ENCODE measurements at regions not wholly inside any gene's neighbourhood (a gene's known extent, or its start where the extent isn't known, plus 50 kb on each side); places are given as distances from the start of the nearest gene placed in this dataset.

DNA sequence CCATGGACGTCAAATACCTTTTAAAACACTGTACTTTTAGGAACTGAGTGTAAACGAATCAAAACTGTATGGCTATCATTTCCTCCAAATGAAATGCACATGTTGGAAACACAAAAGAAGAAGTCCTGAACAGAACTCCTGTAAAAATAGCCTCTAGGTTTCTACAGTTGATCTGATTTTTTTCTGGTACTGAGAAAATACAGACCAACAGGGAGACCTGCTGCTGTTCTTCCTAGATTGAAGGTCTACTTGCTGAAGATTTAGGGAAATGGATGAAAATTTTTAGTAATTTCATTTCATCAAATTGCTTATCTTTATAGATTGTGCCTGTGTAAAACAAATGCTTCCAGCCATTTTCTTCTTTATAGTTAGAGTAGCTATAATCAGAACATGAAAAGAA is 520.4 kb downstream of the SLITRK6 start:
- no peak for DNase-seq

DNA sequence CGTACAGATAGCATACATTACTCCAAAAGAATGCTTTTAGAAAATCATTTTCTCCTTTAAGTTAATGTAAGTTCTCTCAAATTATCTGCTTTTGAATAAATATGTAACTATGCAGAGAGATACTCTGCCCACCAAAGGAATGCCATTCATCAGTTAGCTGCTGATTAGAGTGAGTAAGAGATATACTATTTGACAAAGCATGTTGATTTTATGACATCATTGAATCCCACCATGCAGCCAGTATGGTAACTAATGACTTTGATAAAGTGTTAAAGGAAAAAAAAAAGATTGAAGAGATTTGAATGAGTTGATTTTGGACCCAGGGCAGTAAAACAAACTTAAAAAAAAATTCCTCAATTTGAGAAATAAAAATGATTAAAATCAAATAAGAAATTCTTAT is 521.5 kb downstream of the SLITRK6 start:
- DNase-seq: no peak

DNA sequence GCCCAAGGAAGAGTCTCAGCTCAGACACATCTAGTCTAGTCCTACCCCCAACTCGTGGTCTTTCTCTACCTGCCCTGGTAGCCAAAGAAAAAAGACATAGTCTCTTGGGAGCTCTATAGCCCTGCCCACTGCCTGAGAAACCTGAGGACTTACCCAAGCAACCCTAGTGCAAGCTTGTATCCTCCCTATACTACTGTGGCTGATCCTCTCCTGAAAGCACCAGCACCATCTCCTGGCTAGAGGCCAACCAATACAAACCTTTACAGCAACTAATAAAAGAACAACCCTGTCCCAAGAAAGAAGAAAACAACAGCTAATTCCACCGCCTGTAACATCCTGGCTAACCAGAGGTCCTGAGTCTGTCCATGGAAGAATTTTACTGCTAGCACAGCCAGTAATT is 532.4 kb downstream of the SLITRK6 start:
- DNase-seq: no peak

DNA sequence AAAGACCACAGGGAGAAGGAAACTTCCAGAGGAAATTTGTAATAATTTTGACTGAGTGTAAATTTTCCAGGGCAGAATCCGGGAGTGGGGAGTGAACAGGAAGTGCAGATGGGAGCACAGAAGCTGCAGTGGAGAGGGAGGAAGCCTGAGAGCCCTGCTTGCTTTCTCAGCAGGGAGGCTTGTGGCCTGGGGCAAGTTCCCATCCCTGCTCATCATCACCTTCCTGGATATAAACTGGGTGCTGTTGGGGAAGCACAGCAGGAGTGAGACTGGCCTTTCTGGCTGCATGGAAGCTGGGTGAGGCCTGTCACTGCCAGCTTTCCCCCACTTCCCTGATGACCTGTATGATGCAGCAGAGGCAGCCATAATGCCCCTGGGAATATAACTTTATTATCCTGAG is 532.9 kb downstream of the SLITRK6 start:
- no peak for DNase-seq

DNA sequence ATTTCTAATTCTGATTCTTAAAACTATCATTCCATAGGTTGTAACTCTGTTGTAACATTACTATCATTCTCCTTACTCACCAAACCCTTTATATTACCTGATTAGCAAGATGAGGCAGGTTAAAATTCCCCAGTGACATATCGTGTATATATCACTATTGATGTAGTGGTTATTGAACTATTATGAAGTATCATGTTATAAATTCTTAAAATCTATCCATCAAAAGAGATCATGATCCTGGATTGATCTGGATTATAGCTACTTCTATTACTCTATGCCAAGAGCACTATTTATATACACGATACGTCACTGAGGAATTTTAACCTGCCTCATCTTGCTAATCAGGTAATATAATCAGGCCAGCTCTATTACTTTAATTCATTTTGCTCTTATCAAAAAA is 533.9 kb downstream of the SLITRK6 start:
- DNase-seq: no peak

DNA sequence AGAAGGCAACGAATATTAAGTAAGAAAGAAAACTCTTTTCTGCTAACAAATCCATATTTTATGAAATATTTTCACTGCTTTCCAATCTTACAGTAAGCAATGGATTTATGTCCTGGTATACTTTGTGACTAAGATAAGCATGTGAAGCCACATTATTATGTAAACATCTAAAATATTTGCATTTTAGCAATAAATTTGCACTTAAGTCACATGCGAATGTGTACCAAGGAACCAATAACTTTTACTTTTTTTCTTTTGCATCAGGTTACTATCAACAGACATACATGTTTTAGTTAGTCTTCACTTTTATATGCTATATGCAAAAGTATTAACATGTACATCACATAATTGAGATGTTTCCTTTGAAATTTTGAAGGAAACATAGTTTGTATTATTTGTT is 536.7 kb downstream of the SLITRK6 start:
- DNase-seq: no peak

DNA sequence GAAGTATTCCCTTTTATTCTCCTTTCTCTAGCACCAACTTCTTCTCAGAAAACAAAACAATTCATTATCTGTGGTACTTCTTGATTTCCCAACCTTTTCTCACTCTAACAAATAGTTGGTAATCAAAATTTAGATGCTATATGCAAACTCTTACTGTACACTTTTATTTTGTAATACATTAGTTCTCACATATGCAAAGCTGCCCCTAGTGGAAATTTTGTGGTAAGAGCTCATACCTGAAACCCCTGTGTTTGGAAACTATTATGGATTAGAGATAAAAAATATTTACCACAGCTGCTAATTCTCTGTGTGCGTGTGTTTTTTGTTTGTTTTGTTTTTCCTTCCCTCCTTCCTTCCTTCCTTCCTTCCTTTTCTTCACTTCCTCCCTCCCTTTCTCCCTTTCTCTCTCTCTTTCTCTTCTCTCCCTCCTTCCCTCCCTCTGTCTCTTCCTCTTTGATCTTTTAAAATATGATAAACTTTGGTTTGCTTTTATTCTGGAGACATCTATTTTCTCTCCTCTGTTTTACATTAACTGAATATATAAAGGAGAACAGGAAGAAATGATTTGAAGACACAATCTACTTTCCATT is 537.4 kb downstream of the SLITRK6 start:
- DNase-seq: no peak

DNA sequence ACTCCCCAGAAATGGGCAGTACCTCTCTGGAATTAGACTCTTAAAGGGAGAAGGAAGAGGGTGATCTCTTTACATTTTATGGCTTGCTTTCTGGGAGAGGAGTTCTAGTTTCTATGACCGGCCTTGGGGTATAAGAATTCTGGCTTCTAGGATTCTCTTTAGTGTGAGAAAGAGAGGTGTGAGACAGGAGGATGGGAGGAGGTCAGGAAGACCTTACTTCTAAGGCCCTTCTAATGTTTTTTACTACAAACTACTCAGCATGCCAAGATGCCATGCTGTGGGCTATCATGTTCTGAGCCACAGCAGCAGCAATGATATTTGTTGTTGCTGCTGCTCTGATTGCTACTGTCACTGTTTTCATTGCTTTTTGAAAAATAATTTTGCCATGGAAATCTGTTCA is 538.3 kb downstream of the SLITRK6 start:
- no peak for DNase-seq

DNA sequence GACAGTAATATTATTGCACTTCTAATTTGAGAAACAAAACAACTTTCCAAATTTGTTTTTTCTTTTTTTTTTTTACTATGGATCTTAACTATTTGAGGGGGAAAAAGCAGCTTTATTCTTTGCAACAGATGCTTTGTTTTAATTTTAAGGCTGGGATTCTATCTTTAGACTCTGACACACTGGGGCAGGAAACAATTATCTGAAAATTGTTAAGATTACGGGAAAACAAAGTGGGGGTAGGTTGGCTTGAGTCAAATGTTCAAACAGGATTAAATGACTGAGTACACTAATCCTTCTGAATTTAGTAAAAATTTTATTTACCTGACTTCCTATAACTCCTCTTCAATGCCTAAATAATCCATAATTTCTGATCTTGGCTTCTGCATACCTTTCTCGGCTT is 543.2 kb downstream of the SLITRK6 start:
- DNase-seq: no peak

DNA sequence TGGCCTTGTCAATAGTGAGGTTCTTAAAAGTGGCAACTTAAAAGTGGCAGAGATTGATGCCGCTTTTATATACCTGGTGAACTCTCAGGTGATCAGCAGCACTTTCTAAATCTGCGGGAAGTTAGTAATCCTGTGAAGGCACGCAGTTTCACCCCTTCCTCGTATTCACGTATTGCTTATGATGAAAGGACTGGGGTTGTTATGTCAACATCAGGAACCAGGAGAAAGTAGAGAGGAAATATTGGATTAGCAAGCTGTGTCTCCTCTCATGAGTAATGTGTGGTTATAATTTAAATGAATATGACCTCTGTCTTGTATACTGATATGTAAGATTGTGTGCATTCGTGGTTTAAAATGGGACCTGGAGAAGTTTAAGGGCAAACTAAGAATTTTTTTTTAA is 544.6 kb downstream of the SLITRK6 start:
- no peak for DNase-seq

DNA sequence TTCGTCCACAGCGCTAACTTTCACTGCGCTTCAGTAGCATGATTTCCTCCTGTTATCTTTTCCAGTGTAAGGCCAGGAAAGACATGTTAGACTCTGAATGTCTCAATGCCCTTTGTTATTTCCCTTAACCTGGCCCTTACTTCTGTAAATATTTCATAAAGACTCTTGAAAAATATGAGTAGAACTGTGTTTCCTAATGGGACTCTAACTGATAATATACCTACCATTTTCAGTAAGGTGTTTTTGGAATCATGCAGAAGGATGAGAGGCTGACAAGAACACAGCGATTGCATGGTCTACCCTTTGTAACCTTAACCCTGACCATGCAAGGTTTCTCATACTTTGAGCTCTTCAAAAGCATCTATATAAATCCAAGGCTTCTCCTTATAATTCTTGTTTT is 550.1 kb downstream of the SLITRK6 start:
- no peak for DNase-seq

DNA sequence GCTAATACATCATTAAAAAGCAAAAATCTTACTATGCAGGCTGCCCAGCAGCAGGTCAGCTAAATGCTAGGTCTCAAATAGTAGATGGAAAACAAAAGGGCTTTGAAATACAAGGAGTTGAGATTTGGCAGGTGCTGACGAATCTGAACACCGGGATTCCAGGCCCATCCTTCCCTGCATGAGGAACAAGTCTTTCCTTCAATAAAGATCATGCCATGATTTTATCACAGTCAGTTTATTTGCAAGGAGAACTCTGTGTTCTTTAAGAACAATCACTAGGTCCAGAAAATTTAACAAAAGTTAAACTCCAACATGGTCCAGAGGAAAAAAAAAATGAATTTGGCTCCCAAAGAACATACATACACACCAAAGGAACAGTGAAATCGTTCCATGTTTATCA is 551.4 kb downstream of the SLITRK6 start:
- no peak for DNase-seq

DNA sequence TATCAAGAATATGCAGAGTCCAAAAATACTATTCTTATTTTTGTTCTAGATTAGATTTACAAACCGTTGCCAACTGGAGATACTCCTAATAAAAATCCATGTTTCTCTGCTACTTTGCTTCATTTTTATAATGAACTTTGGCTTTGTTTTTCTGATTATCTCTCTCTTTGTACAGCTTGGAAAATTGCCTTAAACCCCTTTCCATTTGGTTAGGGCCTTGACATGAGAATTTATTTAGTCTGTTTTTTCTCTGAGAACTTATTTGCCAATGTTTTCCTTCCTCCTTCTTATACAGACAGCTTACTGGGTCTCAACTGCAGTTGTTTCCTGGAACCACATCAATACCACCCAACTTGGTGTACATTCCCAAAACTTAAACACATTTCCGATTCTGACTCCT is 555.4 kb downstream of the SLITRK6 start:
- no peak for DNase-seq

DNA sequence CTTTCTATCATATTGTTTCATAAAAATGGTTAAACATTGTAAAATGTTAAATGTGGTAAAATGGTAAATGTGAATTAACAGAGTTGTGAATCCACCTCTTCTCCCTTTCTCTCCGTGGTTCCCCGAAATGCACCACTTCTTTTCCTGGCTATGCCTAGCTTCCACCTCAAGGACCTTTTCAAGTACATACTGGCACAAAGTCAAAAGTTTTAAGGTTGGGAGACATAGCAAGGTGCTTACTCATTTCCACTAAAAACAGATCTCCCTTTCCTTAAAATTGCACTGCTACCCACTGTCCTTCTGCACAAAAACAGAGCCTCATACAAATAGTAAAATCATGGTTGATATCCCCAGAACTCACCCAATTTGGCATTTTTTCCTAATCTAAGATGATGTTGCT is 558.2 kb downstream of the SLITRK6 start:
- no peak for DNase-seq

DNA sequence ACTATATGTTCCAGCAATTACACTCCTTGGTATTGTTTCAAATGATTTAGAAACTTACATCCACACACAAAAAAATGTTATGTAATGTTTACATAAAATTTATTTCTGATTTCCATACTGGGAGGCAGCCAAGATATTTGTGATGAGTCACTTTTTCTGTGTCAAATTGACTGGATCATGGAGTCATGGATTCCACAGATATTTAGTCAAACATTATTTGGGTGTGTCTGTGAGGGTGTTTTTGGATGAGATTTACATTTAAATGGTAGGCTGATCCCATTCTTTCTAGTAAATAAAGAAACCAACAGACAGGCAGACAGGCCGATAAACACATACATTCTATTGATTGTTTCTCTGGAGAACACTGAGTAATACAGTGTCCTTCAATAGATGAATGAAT is 562.8 kb downstream of the SLITRK6 start:
- DNase-seq: no peak

DNA sequence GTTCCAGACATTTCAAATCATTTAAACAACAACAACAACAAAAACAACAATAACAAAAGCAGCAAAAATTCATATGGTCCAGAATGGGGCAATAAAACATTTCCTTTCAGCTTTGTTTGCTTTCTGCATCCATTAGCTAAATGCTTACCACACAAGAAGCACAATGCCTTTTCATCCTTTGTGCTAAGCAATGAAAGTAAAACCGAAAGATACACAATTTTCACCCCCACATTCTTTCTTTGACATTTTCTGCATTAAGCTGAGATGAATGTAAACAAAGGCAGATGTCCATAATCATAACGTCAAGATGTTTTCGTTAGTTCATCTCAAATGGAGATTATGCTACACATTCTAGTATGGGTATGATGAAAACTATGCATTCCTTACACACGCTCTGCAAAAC is 568.5 kb downstream of the SLITRK6 start:
- DNase-seq: no peak

DNA sequence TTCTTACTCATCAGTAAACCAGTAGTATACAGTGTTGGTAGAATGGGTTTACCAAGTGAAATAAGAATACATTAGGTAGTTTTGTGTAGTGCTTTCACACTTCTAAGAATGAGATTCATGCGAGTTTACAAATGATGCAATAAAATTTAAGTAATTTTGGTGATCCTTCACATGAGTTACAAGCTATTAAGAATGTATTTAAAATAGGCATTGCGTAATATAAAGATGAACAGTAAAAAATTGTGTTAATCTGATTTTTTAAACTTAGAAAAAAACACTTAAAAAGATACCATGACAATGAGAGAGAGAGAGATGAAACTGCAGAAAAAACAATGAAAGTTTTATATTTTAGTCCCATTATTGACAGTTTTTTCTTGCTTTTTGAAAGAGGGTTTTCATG is 570.5 kb downstream of the SLITRK6 start:
- no peak for DNase-seq

DNA sequence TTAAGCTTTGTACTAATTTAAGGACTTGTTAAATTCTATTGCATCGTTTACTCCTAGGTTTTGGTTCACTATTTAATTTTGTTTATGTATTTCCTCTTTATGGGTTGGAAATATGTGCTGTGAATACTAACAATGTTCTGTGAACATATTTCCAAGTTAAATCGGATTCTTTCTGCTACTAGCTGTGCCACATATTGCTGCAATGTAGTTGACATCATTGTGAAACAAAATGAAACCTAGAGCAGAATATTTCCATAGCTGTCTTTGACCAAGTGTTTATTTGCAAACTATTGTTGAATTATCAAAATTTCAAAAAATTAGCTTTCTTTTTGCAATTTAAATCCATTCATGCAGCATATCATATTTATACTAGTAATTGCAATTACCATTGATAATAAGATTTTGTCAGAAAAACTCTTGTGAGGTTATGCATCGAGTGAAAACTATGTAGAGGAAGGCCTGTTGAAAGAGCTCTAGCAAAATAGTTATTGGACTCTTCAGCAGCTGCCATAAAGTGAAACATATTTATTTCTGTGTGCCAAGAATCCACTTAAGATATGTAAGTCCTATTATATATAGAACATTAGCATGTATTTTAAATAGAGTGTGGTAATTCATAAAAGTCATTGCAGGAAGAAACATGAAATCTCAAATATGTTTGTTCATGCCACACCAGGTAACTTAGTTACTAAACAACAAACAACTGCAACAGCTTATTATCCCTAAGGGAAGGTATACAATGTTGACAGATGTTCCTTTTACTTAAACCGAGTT is 575.1 kb downstream of the SLITRK6 start:
- no peak for DNase-seq

DNA sequence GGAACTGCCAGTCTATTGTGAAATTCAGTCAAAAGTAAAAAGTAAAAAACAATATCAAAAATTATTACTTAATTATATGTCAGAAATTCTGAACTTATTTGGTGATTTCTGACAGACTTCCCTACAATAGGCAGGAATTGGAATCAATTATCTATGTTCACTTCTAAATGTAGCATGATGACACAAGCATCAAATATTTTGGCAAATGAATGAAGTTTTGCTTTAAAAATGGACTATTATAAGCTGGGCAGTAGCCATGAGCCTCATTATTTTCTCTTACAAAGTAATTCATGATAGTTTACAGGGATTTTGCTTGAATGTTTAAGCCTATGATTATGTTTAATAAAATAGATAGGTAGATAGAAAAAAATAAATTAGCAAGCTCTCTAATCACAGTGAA is 582.6 kb downstream of the SLITRK6 start:
- no peak for DNase-seq

DNA sequence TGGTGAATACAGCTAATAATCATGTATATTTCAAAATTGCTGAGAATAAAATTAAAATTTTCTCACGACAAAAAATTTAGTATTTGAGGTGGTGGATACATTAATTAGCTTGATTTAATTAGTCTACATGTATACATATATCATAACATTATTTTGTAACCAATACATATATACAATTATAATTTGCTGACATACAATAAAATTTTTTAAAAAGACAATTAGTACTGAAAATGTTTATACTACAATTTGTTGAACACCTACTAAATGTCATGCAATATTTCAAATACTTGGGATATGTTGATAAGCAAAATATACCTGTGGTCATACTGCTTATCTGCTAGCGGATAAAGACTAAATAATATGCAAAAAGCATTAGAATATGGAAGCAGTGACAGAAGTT is 586.5 kb downstream of the SLITRK6 start:
- DNase-seq: no peak

DNA sequence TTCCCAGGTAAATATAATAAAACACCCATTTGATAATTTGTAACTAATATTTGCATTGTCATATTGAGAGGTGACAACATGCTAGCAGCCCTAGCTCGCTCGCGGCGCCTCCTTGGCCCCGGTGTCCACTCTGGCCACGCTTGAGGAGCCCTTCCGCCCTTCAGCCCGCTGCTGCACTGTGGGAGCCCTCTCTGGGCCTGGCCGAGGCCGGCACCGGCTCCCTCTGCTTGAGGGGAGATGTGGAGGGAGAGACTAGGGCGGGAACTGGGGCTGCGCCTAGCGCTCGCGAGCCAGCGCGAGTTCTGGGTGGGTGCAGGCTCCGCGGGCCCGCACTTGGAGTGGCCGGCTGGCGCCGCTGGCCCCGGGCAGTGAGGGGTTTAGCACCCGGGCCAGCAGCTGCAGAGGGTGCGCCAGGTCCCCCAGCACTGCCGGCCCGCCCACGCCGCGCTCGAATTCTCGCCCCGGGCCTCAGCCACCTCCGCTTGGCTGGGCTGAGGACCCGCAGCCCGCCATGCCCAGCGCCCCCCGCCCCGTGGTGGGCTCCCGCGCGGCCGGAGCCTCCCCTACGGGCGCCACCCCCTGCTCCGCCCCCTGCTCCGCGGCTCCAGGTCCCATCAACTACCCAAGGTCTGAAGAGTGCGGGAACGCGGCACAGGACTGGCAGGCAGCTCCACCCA is 594.4 kb downstream of the SLITRK6 start:
- no peak for DNase-seq

DNA sequence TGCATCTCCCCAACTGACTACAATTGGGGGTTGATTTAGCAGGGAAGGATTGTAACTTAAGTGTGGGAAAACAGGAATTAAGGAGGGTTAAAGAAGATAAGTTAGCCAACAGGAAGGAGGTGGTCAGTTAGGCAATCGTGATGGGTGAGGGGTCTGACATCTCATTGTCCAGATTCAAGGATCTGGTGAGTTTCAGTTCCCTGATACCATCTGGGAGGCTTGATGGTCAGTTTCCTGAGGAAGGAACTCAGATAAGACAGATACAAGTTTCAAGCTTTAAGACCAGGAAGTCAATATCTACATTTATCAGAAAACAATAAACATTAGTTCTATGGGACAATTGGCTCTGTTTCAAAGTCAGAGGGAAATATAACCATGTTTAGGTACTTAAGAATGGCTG is 601.8 kb downstream of the SLITRK6 start:
- no peak for DNase-seq

DNA sequence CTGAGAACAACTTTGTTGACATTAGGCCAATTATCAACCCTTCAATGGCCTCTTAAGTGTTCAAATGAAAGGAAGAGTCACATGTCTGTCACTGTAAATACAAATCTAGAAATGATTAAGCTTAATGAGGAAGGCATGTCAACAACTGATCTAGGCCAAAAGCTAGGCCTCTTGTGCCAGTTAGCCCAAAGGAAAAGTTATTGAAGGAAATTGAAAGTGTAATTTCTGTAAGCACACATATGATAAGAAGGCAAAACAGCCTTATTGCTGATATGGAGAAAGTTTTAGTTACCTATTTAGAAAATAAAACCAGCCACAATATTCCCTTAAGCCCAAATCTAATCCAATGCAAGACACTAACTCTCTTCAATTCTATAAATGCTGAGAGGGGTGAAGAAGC is 604.7 kb downstream of the SLITRK6 start:
- DNase-seq: no peak

DNA sequence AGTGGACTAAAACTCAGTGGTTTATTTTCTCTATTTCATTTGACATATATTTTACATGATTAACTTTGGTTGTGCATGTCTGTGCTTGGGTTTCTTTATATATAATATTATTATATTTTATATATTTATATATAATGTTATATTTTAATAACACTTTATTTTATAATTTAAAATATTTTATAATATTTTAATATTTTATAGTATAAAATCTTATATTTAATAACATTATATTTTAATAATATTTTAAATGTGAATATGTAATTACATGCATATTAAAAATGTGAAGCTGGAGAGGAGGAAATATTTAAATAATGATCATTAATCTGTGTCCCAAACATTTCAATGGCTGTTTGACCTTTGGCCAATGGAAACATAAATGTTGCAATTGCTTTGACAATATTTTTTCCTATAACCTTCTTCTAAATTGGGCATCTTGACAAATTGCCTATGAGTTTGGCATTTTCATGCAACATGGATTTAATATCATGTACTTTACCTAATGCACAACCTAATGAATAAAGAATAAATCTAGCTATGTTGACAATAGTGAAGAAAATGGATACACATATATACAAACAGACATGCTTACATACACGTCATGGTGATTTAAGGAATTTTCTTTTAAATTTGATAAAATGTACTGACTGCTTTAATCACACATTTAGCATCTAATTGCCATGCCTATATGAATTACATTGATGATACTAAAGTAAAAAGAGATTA is 607.1 kb downstream of the SLITRK6 start:
- no peak for DNase-seq

Data from NCI-H2107 (cell line).